ENCODE measurements at regions not wholly inside any gene's neighbourhood (a gene's known extent, or its start where the extent isn't known, plus 50 kb on each side); places are given as distances from the start of the nearest gene placed in this dataset.
A peak's percentile ranks its signal among the peaks of the same experiment; 100 is the strongest.
"Not testable (repeated sequence)": the region's sequence is repeated elsewhere in the genome, so short reads cannot be mapped to it uniquely, and the experiment has no call there.

- in situ Hi-C loops (cut with HindIII; ENCODE audit: low pct_ligation_motif_present, low sequenced_read_pairs), result no loop called here
- no peak overlapping the region for H3K4me3 ChIP-seq (ENCODE audit: low read depth, low read length)
- H3K36me3 ChIP-seq (replicated peaks), result no peaks in the 10 kb centered on the region
- H3K27ac ChIP-seq, result no peak overlapping the region
- H3K27me3 ChIP-seq (replicated peaks), result peaks cover 2% of the 10 kb centered on the region
- TF ChIP-seq CTCF (IDR thresholded peaks at IDR 0.05; ENCODE audit: low read depth, low read length, missing control alignments), result no peak
- no peak for DNase-seq
Observed at GRCh38 chr9:33728613-33729012, 66.7 kb upstream of the PRSS3 start.

- no peak for DNase-seq
- peaks cover 2% of the 10 kb centered on the region for H3K27me3 ChIP-seq (replicated peaks)
- no peak overlapping the region for H3K4me3 ChIP-seq (ENCODE audit: low read depth, low read length)
- in situ Hi-C loops (cut with HindIII; ENCODE audit: low pct_ligation_motif_present, low sequenced_read_pairs), result no loop called here
- H3K27ac ChIP-seq, result no peak overlapping the region
- no peak for TF ChIP-seq CTCF (IDR thresholded peaks at IDR 0.05; ENCODE audit: low read depth, low read length, missing control alignments)
- H3K36me3 ChIP-seq (replicated peaks), result no peaks in the 10 kb centered on the region
Observed at GRCh38 chr9:33731142-33731541, 64.2 kb upstream of the PRSS3 start.

GRCh38 chr9:33731625-33732024 is 63.7 kb upstream of the PRSS3 start:
- peaks cover under 1% of the 10 kb centered on the region for H3K27me3 ChIP-seq (replicated peaks)
- H3K4me3 ChIP-seq (ENCODE audit: low read depth, low read length), result no peak overlapping the region
- no peak for TF ChIP-seq CTCF (IDR thresholded peaks at IDR 0.05; ENCODE audit: low read depth, low read length, missing control alignments)
- in situ Hi-C loops (cut with HindIII; ENCODE audit: low pct_ligation_motif_present, low sequenced_read_pairs), result no loop called here
- DNase-seq, result no peak
- H3K36me3 ChIP-seq (replicated peaks), result no peaks in the 10 kb centered on the region
- no peak overlapping the region for H3K27ac ChIP-seq

GRCh38 chr9:33734247-33734940 is 61.0 kb upstream of the PRSS3 start:
- H3K4me3 ChIP-seq (ENCODE audit: low read depth, low read length); H3K27me3 ChIP-seq (replicated peaks); H3K27ac ChIP-seq; DNase-seq; H3K36me3 ChIP-seq (replicated peaks); in situ Hi-C loops (cut with HindIII; ENCODE audit: low pct_ligation_motif_present, low sequenced_read_pairs): not testable (repeated sequence)

GRCh38 chr9:33734941-33735835 is 60.2 kb upstream of the PRSS3 start:
- H3K27ac ChIP-seq; H3K4me3 ChIP-seq (ENCODE audit: low read depth, low read length); H3K36me3 ChIP-seq (replicated peaks); H3K27me3 ChIP-seq (replicated peaks); DNase-seq; in situ Hi-C loops (cut with HindIII; ENCODE audit: low pct_ligation_motif_present, low sequenced_read_pairs): not testable (repeated sequence)

- Histone ChIP-seq H3K4me3 (ENCODE audit: low read depth, low read length) (no peak overlapping the region), H3K27me3 (replicated peaks) (no peaks in the 10 kb centered on the region), H3K27ac (no peak overlapping the region), H3K36me3 (replicated peaks) (no peaks in the 10 kb centered on the region)
- in situ Hi-C loops (cut with HindIII; ENCODE audit: low pct_ligation_motif_present, low sequenced_read_pairs), result no loop called here
- peak; percentile 59 for DNase-seq
- peak; percentile 89 for TF ChIP-seq CTCF (IDR thresholded peaks at IDR 0.05; ENCODE audit: low read depth, low read length, missing control alignments)
Observed at GRCh38 chr9:33737811-33738606, 57.4 kb upstream of the PRSS3 start.

All from brain microvascular endothelial cell (primary cell).